Psoas muscle (tissue), 7 donors: ENCODE measurements at regions not wholly inside any gene's neighbourhood (a gene's known extent, or its start where the extent isn't known, plus 50 kb on each side); places are given as distances from the start of the nearest gene placed in this dataset.

Experiments
- ATAC-seq, 4 donors: fragments of 200-7000 bp; cut with Tn5 transposase; one replicate each; pipeline ENCODE4 v1.9.1; 2020; ENCODE audit warnings: moderate library complexity in 3 of 4, mild to moderate bottlenecking in 2 of 4
- DNase-seq, 2 donors: peaks; one replicate each; pipeline ENCODE4 v3.0.0-alpha.2; 2020
- H3K27ac ChIP-seq: fragments of 200-600 bp; one replicate; pipeline ENCODE4 v1.8.0; 2022
- H3K27me3 ChIP-seq, 3 donors: fragments of 200-600 bp in 1 of 3; one replicate each; pipeline versions ENCODE4 v1.6.1 to v1.8.0; 2013 to 2022; ENCODE audit warnings: low read length in 2 of 3, mild to moderate bottlenecking in 2 of 3, moderate library complexity in 1 of 3; ENCODE audit not compliant: insufficient read depth in 3 of 3
- H3K36me3 ChIP-seq, 2 donors: fragments of 200-600 bp in 1 of 2; one replicate each; pipeline versions ENCODE4 v1.6.1 to v1.8.0; 2013 to 2022; ENCODE audit warnings: low read depth in 1 of 2, mild to moderate bottlenecking in 1 of 2, moderate library complexity in 1 of 2; ENCODE audit not compliant: insufficient read depth in 1 of 2
- H3K4me1 ChIP-seq: fragments of 200-600 bp; one replicate; pipeline ENCODE4 v1.8.0; 2022
- H3K4me3 ChIP-seq: fragments of 200-600 bp; one replicate; pipeline ENCODE4 v1.8.0; 2022; ENCODE audit warnings: mild to moderate bottlenecking
- H3K9me3 ChIP-seq: fragments of 200-600 bp; one replicate; pipeline ENCODE4 v1.8.0; 2022
- WGBS, 3 donors: extraction: QIAGEN DNeasy Blood & Tissue Kit; methylation state at CpG; one replicate each; pipeline versions ENCODE4 v1.1.6 to v1.1.7; 2013; 5-methylcytosine and 5-hydroxymethylcytosine counted together
- intact Hi-C, 2 donors: fragments of 100-400 bp; cut with DNase I; formaldehyde crosslinking; loops; one replicate each; pipeline versions ENCODE4 v1.11.0 to v1.14.2; 2022
- TF ChIP-seq, protein P1 (sequence below): fragments of 200-600 bp; IDR thresholded peaks from one replicate; pipeline ENCODE4 v1.8.0; 2022; ENCODE audit warnings: antibody characterized with exemption
- donor health status: healthy with polysubstance abuse.
- donor health status: DM: no; HTN: no; CAD: no; lungs with moderate emphysema.
- donor health status: Bipolar disorder and iron deficiency.
- donor health status: healthy.
- donor health status: DM: yes; HTN: yes; CAD: no.
- donor health status: DM: no; HTN: no; CAD: no.
- donor health status: DM: yes; HTN: yes; CAD: no.

- intact Hi-C loops, result no loop called here
- DNase-seq, result no peak
- Histone ChIP-seq H3K27me3 (no peaks in the 10 kb centered on the region), H3K4me1 (no peaks in the 10 kb centered on the region), H3K27ac (no peak overlapping the region), H3K36me3 (no peaks in the 10 kb centered on the region), H3K9me3 (peaks cover 19% of the 10 kb centered on the region), H3K4me3 (no peak overlapping the region)
- TF ChIP-seq, protein P1, sequence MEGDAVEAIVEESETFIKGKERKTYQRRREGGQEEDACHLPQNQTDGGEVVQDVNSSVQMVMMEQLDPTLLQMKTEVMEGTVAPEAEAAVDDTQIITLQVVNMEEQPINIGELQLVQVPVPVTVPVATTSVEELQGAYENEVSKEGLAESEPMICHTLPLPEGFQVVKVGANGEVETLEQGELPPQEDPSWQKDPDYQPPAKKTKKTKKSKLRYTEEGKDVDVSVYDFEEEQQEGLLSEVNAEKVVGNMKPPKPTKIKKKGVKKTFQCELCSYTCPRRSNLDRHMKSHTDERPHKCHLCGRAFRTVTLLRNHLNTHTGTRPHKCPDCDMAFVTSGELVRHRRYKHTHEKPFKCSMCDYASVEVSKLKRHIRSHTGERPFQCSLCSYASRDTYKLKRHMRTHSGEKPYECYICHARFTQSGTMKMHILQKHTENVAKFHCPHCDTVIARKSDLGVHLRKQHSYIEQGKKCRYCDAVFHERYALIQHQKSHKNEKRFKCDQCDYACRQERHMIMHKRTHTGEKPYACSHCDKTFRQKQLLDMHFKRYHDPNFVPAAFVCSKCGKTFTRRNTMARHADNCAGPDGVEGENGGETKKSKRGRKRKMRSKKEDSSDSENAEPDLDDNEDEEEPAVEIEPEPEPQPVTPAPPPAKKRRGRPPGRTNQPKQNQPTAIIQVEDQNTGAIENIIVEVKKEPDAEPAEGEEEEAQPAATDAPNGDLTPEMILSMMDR, result no peak
- no peak for ATAC-seq
- WGBS, 3 donors, result 75 to 88% (median 75%) methylated on average over 4 of the region's 4 CpGs
These were observed 87.0 kb upstream of the MAP1LC3B2 start for GRCh38 chr12:116472193-116472592.

GRCh38 chr12:116473416-116473815 is 85.8 kb upstream of the MAP1LC3B2 start:
- peaks cover 19% of the 10 kb centered on the region for H3K9me3 ChIP-seq
- no peaks in the 10 kb centered on the region for H3K36me3 ChIP-seq
- TF ChIP-seq, protein P1, result no peak
- 95 to 97% (median 97%) methylated on average over 1 of the region's 1 CpG for WGBS, 3 donors
- no peaks in the 10 kb centered on the region for H3K4me1 ChIP-seq
- intact Hi-C loops, result no loop called here
- no peak overlapping the region for H3K4me3 ChIP-seq
- H3K27ac ChIP-seq, result no peak overlapping the region
- ATAC-seq, result no peak
- no peak for DNase-seq
- H3K27me3 ChIP-seq, result no peaks in the 10 kb centered on the region

- TF ChIP-seq, protein P1, result no peak
- Histone ChIP-seq H3K36me3 (no peaks in the 10 kb centered on the region), H3K27me3 (no peaks in the 10 kb centered on the region), H3K4me1 (no peaks in the 10 kb centered on the region), H3K27ac (no peak overlapping the region), H3K4me3 (no peak overlapping the region), H3K9me3 (peaks cover 19% of the 10 kb centered on the region)
- intact Hi-C loops, result no loop called here
- 68 to 83% (median 78%) methylated on average over 1 of the region's 1 CpG for WGBS, 3 donors
- DNase-seq (no peak), ATAC-seq (no peak)
These were observed 84.8 kb upstream of the MAP1LC3B2 start for GRCh38 chr12:116474331-116474730.

GRCh38 chr12:116474899-116475298 is 84.3 kb upstream of the MAP1LC3B2 start:
- no peak overlapping the region for H3K4me3 ChIP-seq
- no peaks in the 10 kb centered on the region for H3K36me3 ChIP-seq
- DNase-seq (no peak), ATAC-seq (no peak)
- no peak overlapping the region for H3K27ac ChIP-seq
- TF ChIP-seq, protein P1, result no peak
- H3K9me3 ChIP-seq, result peaks cover 19% of the 10 kb centered on the region
- WGBS, 3 donors, result 94 to 96% (median 96%) methylated on average over 4 of the region's 4 CpGs
- intact Hi-C loops, result no loop called here
- H3K4me1 ChIP-seq, result no peaks in the 10 kb centered on the region
- H3K27me3 ChIP-seq, result no peaks in the 10 kb centered on the region

- Histone ChIP-seq H3K4me1 (no peaks in the 10 kb centered on the region), H3K4me3 (no peak overlapping the region), H3K27ac (no peak overlapping the region), H3K27me3 (peaks cover 0 to 4% (median 3%) of the 10 kb centered on the region in 3 donors), H3K9me3 (peaks cover 19% of the 10 kb centered on the region), H3K36me3 (no peaks in the 10 kb centered on the region)
- TF ChIP-seq, protein P1, result no peak
- no peak for DNase-seq
- no peak for ATAC-seq
- 78 to 87% (median 87%) methylated on average over 7 of the region's 7 CpGs for WGBS, 3 donors
- intact Hi-C loops, result no loop called here
These were observed 82.9 kb upstream of the MAP1LC3B2 start for GRCh38 chr12:116476227-116476822.
